Epithelial cell of esophagus (primary cell): ENCODE measurements at regions not wholly inside any gene's neighbourhood (a gene's known extent, or its start where the extent isn't known, plus 50 kb on each side); places are given as distances from the start of the nearest gene placed in this dataset.

ENCODE experiments used
- DNase-seq: peaks from one replicate; pipeline ENCODE4 v3.0.0; 2010; ENCODE audit warnings: low read depth
- H3K4me3 ChIP-seq: 2 replicates; pipeline ENCODE4 v1.5.1; 2011; ENCODE audit warnings: mild to moderate bottlenecking, low read length, control low read depth
- CTCF ChIP-seq: IDR thresholded peaks from 2 replicates; pipeline ENCODE4 v1.5.1; 2011; ENCODE audit warnings: low read depth, mild to moderate bottlenecking, low read length, control low read depth, inconsistent platforms; ENCODE audit not compliant: insufficient read depth; ENCODE audit errors: missing control alignments

GRCh38 chr4:36420111-36420679 lies 138.8 kb downstream of the DTHD1 start:
- DNase-seq, result no peak
- TF ChIP-seq CTCF, result no peak
- no peak overlapping the region for H3K4me3 ChIP-seq

GRCh38 chr4:36422607-36423006 lies 141.2 kb downstream of the DTHD1 start:
- no peak for DNase-seq
- TF ChIP-seq CTCF, result no peak
- no peak overlapping the region for H3K4me3 ChIP-seq

- no peak overlapping the region for H3K4me3 ChIP-seq
- DNase-seq, result no peak
- no peak for TF ChIP-seq CTCF
Measured at GRCh38 chr4:36426741-36427140, 145.3 kb downstream of the DTHD1 start.

DNA sequence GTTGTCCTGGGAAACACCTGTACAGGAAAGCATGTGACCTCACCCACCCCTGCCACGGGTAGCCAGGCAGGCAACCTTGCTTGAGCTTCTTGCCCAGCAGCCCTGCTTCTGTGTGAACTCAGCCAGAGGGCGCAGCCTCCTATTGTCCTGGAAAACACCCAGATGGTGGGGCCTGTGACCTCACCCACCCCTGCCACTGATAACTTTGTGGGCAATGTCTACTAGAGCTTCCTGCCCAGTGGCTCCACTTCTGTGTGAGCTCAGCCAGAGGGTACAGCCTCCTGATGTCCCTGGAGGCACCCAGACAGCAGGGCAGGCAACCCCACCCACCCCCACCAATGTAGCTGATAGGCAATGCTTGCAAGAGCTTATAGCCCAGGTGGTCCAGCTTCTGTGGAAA lies 146.3 kb downstream of the DTHD1 start:
- DNase-seq, result no peak
- no peak overlapping the region for H3K4me3 ChIP-seq
- no peak for TF ChIP-seq CTCF

DNA sequence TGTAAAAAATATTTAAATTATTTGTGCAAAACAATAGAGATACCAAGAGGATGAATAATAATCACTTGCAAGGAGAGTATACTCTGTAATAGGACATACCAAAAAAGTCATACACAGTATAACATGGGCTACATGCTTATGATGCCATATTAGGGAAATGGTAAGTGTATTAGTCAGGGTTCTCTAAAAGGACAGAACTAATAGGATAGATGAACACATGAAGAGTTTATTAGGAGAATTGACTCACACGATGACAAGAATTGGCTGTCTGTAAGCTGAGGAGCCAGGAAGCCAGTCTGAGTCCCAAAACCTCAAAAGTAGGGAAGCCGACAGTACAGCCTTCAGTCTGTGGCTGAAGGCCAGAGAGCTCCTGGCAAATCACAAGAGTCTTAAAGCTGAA lies 151.2 kb downstream of the DTHD1 start:
- DNase-seq, result peak; percentile 10
- no peak for TF ChIP-seq CTCF
- H3K4me3 ChIP-seq, result no peak overlapping the region

DNA sequence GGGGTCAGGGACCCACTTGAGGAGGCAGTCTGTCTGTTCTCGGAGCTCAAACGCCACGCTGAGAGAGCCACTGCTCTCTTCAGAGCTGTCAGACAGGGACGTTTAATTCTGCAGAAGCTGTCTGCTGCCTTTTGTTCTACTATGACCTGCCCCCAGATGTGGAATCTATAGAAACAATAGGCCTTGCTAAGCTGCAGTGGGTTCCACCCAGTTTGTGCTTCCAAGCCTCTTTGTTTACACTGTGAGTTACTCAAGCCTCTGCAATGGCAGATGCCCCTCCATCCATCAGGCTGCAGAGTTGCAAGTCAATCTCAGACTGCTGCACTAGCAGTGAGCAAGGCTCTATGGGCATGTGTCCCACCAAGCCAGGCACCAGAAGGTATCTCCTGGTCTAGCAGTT lies 158.1 kb downstream of the DTHD1 start:
- no peak for DNase-seq
- no peak overlapping the region for H3K4me3 ChIP-seq
- TF ChIP-seq CTCF, result no peak

DNA sequence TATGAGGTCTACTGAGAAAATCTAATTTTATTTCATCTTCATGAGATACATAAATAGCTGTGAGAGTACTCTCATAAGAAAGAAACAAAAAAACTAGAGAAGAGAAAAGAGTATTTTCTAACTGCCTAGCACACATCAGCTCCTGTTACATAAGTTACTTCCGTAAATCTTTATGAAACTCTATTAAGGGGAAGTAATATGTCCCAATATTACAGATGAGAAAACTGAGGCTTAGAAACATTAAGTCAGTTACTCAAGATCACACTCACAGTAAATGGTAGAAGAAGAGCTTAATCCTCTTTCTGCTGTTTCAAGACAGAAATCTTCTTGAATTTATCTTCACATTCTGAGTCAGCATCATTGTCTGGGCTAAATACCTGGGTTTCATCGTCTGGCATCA lies 164.1 kb downstream of the DTHD1 start:
- no peak for TF ChIP-seq CTCF
- no peak overlapping the region for H3K4me3 ChIP-seq
- no peak for DNase-seq
